Right renal cortex interstitium (tissue), 3 donors: ENCODE measurements at regions not wholly inside any gene's neighbourhood (a gene's known extent, or its start where the extent isn't known, plus 50 kb on each side); places are given as distances from the start of the nearest gene placed in this dataset.
A peak's percentile ranks its signal among the peaks of the same experiment; 100 is the strongest.

Experiments used
- DNase-seq, 3 donors: peaks; one replicate each; pipeline ENCODE4 v3.0.0-alpha.2; 2013; ENCODE audit warnings: low read depth in 3 of 3, low spot score in 2 of 3

DNA sequence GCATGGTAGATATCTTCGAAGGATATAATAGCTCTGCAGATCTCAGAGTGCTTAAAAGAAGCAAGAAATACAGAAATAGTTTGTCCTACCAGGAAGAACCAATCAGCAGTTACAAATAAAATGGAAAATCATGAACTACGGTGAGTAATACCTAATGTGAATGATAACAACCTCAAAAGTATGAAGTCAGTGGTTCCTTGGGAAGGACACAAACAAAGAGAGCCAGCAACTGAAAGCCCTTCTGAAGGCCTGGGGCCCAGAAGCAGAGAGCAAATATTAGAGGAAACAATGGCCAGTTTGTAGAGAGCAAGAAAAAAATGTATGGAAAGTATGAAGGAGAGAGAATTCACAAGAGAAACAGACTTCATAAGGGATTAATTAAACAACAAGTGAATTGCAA lies 226.8 kb upstream of the CHST9 start:
- DNase-seq = no peak

GRCh38 chr18:27411013-27411412 lies 225.9 kb upstream of the CHST9 start:
- DNase-seq = no peak

GRCh38 chr18:27404855-27405254 lies 219.7 kb upstream of the CHST9 start:
- no peak for DNase-seq

DNA sequence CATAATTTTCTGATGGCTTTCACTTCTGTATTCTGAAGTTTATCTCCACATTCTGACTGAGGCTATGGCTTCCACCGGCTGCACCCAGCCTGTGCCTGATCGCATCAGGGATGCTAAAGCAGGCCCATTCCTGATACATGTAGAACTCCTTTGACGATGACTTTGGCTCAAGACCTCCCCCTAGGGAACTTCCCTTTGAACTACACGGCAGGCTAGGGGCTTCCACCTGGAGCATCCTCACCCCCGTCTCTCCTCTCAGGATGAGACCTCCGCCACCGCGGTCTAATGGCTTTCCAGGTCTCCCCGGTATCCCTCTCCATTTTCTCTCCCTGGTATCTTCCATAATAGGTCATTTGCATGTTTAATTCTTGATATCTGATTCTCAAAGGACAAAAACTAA lies 214.9 kb upstream of the CHST9 start:
- no peak for DNase-seq

- DNase-seq = no peak
Measured at GRCh38 chr18:27395752-27396151, 210.6 kb upstream of the CHST9 start.

DNA sequence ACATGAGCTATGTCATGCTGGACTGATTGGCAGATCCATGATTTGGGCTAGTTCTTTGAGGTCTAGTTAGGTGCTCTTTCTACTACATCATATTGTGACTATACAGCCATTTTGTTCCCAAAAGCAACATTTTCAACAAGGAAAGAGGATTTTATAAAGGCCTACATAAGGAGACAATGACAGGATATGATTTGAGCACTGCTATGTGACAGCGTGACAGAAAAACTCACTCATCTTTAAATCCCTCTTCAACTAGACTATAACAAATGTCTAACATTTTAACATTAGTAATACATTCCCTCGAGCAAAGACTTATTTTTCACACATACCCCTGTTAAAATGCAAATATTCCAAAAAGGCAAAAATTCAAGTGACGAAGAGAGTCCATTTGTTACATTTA lies 209.6 kb upstream of the CHST9 start:
- DNase-seq = no peak

GRCh38 chr18:27382567-27383216 lies 197.6 kb upstream of the CHST9 start:
- DNase-seq = no peak

- peak; percentile 29 to 45 (median 43) for DNase-seq
Measured at GRCh38 chr18:27378431-27379095, 193.5 kb upstream of the CHST9 start.

DNA sequence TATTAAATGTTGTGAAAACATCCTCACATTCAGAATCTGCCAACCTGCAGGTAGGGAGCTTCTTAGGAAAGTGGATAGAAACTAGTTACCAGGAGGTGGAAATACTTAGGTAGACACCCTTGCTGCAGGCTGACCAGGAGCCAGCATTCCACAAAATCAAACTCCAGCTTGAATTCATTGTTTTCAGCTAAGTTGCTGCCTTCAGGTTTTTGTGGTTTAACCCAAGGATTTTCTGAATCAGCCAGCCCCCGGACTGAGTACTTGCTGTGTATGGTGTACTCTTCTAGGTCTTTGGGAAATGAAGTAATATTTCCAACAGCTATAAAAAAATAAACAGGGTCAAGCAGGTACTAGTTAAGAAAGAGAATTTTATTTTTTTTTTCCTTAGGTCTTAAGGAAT lies 192.1 kb upstream of the CHST9 start:
- no peak for DNase-seq

DNA sequence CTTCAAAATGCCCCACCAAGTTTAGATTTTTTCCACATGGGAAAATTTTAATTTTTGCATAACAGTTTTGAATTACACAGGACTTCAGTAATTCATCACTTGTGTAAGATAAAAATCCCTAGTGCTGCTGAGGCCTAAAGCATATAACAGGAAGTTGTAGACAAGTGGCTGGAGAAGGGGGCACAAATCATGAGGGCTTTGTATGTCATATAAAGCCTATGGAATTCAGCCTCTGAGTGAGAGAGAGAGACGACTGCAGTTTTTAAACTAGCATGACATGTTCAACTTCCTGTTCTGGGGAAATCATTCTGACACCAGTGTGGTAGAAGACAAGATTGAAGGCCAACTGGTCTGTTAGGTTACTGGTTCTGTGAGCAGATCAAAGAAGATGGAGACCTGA lies 187.3 kb upstream of the CHST9 start:
- DNase-seq = no peak

- no peak for DNase-seq
Measured at GRCh38 chr18:27366665-27367064, 181.6 kb upstream of the CHST9 start.

DNA sequence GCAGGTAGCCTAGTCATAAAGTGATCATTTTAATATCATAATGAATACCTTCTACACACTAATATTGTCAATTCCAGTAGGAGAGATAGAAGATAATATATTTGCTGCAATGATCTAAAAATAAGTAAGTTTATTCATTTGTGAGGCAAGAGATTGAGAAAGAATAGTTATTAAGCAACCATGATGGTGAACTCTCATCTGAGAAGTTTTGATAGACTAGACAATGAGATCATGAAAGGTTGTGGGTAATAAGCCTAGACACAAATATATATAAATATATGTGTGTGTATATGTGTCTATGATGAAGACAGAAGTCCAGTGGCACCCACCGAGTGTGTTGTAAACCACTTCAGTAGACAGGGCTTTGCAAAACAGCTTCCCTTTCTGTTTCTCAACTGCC lies 181.0 kb upstream of the CHST9 start:
- DNase-seq = no peak

- no peak for DNase-seq
Measured at GRCh38 chr18:27363872-27364271, 178.8 kb upstream of the CHST9 start.

- DNase-seq = no peak
Measured at GRCh38 chr18:27361477-27361876, 176.4 kb upstream of the CHST9 start.

GRCh38 chr18:27355308-27355707 lies 170.2 kb upstream of the CHST9 start:
- no peak for DNase-seq

GRCh38 chr18:27353273-27353672 lies 168.2 kb upstream of the CHST9 start:
- no peak for DNase-seq

DNA sequence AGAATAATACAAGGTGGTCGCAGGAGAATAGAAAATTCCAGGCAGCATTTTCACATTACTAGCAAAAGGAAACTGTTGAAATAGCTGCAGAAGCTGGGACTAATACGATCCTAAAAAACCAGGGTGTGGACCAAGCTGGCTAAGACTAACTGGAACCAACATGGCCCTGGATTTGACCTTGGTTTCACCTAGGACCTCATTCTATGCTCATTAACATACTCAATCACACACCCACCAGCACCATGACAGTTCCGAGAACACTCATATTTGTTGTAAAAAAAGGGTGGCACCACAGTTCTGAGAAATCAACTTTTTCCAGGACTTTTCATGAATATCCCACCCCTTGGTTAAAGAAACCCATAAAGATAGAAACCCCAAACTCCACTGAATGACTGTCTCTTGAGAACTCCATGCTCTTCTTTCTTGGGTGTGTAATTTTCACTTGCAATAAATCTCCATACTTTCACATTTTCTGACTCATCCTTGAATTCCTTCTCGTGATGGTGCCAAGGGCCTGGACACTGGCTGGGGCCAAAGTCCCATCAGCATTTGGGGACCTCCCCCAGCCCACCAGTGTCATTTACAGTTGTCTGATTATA lies 164.3 kb upstream of the CHST9 start:
- no peak for DNase-seq

DNA sequence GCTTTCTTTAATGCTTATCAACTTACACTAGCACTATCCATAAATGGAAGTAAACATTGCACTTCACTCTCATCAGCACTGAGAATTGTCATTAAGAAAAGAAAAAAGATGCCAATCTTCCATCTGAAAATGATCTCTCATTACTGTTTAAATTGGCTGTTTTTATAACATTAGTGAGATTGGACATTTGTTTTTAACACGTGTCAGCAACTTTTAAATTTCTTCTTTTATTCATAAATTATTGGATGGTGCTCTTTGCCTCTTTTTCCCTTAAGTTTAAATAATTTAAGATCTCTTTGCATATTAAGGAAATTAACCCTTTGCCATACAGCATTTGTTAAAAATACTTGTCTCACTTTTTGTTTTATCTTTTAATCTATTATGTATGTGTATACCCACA lies 146.5 kb upstream of the CHST9 start:
- no peak for DNase-seq

- DNase-seq = peak in 1 of 3 donors; percentile 54
Measured at GRCh38 chr18:27314996-27315395, 129.9 kb upstream of the CHST9 start.

DNA sequence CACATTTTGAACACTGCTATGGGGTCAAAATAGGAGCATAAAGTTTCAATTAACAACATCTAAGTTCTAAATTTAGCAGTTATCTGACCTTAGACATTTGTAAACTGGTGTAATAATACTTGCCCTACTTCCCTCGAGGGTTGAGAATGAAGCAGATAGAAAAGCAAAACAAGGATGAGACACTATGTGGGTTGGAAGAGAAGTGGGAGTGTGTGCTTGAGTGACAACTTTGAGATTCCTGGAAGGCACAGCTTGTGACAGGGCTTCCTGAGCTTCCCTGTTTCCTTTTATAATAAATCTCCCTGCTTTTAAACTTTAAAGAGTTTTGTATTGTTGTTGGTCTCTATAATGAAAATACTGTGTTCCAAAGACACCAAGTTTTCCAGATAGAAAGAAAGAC lies 128.6 kb upstream of the CHST9 start:
- no peak for DNase-seq

DNA sequence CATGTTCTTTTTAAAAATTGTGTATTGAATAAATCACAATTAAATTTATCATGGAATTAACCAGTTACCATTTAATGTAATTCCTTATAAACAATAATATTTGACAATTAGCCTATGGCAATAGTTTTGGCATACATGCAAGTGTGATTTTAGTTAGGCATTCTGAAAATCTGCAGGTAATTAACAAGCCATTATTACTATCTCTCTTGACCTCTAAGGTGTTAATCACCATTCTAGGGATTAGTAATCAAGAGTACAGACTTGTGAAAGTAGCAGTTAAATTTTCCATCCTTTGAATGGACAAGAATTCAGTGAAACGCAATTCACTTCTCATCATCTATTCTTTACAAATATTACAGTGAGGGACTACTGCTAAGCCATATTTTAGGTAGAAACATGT lies 127.7 kb upstream of the CHST9 start:
- no peak for DNase-seq

GRCh38 chr18:27312153-27312552 lies 127.0 kb upstream of the CHST9 start:
- DNase-seq = no peak
